Caco-2 (cell line): ENCODE measurements at regions not wholly inside any gene's neighbourhood (a gene's known extent, or its start where the extent isn't known, plus 50 kb on each side); places are given as distances from the start of the nearest gene placed in this dataset.

Source experiments
- BruUV-seq: library from RNA; stranded (reverse); fragments of 400-500 nt; replicated peaks from 2 replicates; lab custom pipeline; 2021; lab: Mats Ljungman, UMichigan
- CTCF ChIA-PET: fragments of 300-600 bp; sonication (Branson Sonifier 250); formaldehyde crosslinking; loops from one replicate; lab custom pipeline; 2022; ENCODE audit warnings: antibody characterized with exemption; lab: Charles Lee
- POLR2A ChIA-PET: fragments of 300-600 bp; sonication (Branson Sonifier 250); formaldehyde crosslinking; loops from one replicate; lab custom pipeline; 2022; ENCODE audit warnings: antibody characterized with exemption; lab: Charles Lee
- DNase-seq, 2 experiments: peaks; one replicate each; pipeline versions ENCODE4 v3.0.0 to v3.0.0-alpha.2; 2020 to 2022
- H3K27me3 ChIP-seq: replicated peaks from 2 replicates; pipeline ENCODE4 v1.6.0; 2011; ENCODE audit warnings: low read length; ENCODE audit not compliant: control insufficient read depth, insufficient read depth
- H3K36me3 ChIP-seq: 2 replicates; pipeline ENCODE4 v1.5.1; 2011; ENCODE audit warnings: low read length; ENCODE audit not compliant: control insufficient read depth, insufficient read depth
- H3K4me1 ChIP-seq: fragments of 250-450 bp; sonication (Bioruptor Pico); 2 replicates; pipeline ENCODE4 v1.5.1; 2020; ENCODE audit warnings: mild to moderate bottlenecking
- H3K4me3 ChIP-seq: 2 replicates; pipeline ENCODE4 v1.5.1; 2011; ENCODE audit warnings: low read depth, mild to moderate bottlenecking, control low read depth, low read length
- H3K9me3 ChIP-seq: fragments of 250-450 bp; sonication (Bioruptor Pico); 2 replicates; pipeline ENCODE4 v1.5.1; 2020; ENCODE audit warnings: mild to moderate bottlenecking, moderate library complexity
- H3K27ac Mint-ChIP-seq: one replicate; pipeline ENCODE4 v1.8.0; 2022; ENCODE audit warnings: mixed read lengths; ENCODE audit not compliant: unreplicated experiment
- H3K27me3 Mint-ChIP-seq: one replicate; pipeline ENCODE4 v1.8.0; 2022; ENCODE audit warnings: mixed read lengths; ENCODE audit not compliant: insufficient read depth, unreplicated experiment
- H3K36me3 Mint-ChIP-seq: one replicate; pipeline ENCODE4 v1.8.0; 2022; ENCODE audit warnings: mild to moderate bottlenecking, mixed read lengths; ENCODE audit not compliant: insufficient read depth, unreplicated experiment
- H3K4me1 Mint-ChIP-seq: one replicate; pipeline ENCODE4 v1.8.0; 2022; ENCODE audit warnings: low read depth, mixed read lengths; ENCODE audit not compliant: unreplicated experiment
- H3K4me3 Mint-ChIP-seq: one replicate; pipeline ENCODE4 v1.8.0; 2022; ENCODE audit warnings: mild to moderate bottlenecking, moderate library complexity, mixed read lengths; ENCODE audit not compliant: unreplicated experiment
- H3K9me3 Mint-ChIP-seq: one replicate; pipeline ENCODE4 v1.8.0; 2022; ENCODE audit warnings: mixed read lengths; ENCODE audit not compliant: unreplicated experiment
- intact Hi-C: fragments of 100-400 bp; cut with micrococcal nuclease; formaldehyde crosslinking; loops from one replicate; pipeline ENCODE4 v1.10.0; 2022; ENCODE audit not compliant: unreplicated experiment
- TF ChIP-seq, protein P1 (sequence below), 2 experiments: fragments of 200-600 bp in 1 of 2; IDR thresholded peaks; 1 replicate in 1 of 2; 2 replicates in 1 of 2; pipeline versions ENCODE4 v1.5.1 to v1.8.0; 2011 to 2022; ENCODE audit warnings: antibody characterized with exemption in 1 of 2, control low read depth in 1 of 2, inconsistent platforms in 1 of 2, low read depth in 1 of 2, low read length in 1 of 2, mild to moderate bottlenecking in 1 of 2, moderate library complexity in 1 of 2; ENCODE audit not compliant: insufficient read depth in 1 of 2, severe bottlenecking in 1 of 2, unreplicated experiment in 1 of 2

GRCh38 chr22:48169227-48169626 is 1406.8 kb downstream of the TBC1D22A start:
- H3K4me1 ChIP-seq, result no peaks in the 10 kb centered on the region
- Mint-ChIP-seq H3K27me3 (no peaks in the 10 kb centered on the region), H3K36me3 (no peaks in the 10 kb centered on the region), H3K4me3 (no peak overlapping the region), H3K9me3 (no peaks in the 10 kb centered on the region), H3K4me1 (no peaks in the 10 kb centered on the region), H3K27ac (no peak overlapping the region)
- TF ChIP-seq, protein P1, sequence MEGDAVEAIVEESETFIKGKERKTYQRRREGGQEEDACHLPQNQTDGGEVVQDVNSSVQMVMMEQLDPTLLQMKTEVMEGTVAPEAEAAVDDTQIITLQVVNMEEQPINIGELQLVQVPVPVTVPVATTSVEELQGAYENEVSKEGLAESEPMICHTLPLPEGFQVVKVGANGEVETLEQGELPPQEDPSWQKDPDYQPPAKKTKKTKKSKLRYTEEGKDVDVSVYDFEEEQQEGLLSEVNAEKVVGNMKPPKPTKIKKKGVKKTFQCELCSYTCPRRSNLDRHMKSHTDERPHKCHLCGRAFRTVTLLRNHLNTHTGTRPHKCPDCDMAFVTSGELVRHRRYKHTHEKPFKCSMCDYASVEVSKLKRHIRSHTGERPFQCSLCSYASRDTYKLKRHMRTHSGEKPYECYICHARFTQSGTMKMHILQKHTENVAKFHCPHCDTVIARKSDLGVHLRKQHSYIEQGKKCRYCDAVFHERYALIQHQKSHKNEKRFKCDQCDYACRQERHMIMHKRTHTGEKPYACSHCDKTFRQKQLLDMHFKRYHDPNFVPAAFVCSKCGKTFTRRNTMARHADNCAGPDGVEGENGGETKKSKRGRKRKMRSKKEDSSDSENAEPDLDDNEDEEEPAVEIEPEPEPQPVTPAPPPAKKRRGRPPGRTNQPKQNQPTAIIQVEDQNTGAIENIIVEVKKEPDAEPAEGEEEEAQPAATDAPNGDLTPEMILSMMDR (IDR thresholded peaks at IDR 0.05; ENCODE audit: insufficient read depth in 1 of 2, low read depth in 1 of 2, low read length in 1 of 2, severe bottlenecking in 1 of 2, unreplicated experiment in 1 of 2), result no peak
- no peaks in the 10 kb centered on the region for H3K9me3 ChIP-seq
- no peak overlapping the region for H3K4me3 ChIP-seq
- H3K27me3 ChIP-seq, result no peaks in the 10 kb centered on the region
- no peak for DNase-seq
- ChIA-PET CTCF (no interaction called here), POLR2A (no interaction called here)
- intact Hi-C loops, result no loop called here
- no TSS peak for BruUV-seq
- H3K36me3 ChIP-seq, result no peaks in the 10 kb centered on the region

DNA sequence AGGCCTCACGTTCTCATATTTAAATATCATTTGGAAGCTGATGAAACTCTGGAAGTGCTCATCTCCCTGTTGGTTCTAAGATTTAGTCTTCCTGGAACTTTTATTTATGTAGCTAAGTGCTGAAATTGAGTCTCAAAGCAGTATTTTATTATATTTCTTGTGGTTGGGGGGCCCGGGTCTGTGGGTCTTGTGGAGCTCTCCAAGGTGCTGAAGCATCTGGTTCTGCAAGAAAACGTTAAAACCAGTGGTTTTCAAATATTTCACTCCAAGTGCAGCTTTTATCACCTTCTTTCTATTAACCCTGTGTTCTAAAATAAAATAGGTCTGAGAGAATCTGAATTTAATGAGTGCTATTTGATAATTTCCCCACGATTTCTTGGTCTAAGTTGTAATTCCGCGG is 1404.8 kb downstream of the TBC1D22A start:
- no peaks in the 10 kb centered on the region for H3K36me3 ChIP-seq
- no peaks in the 10 kb centered on the region for H3K9me3 Mint-ChIP-seq
- intact Hi-C loops, result no loop called here
- H3K36me3 Mint-ChIP-seq, result no peaks in the 10 kb centered on the region
- H3K9me3 ChIP-seq, result no peaks in the 10 kb centered on the region
- no peaks in the 10 kb centered on the region for H3K4me1 ChIP-seq
- H3K27me3 ChIP-seq, result no peaks in the 10 kb centered on the region
- no peak for DNase-seq
- ChIA-PET CTCF (no interaction called here), POLR2A (no interaction called here)
- BruUV-seq, result no TSS peak
- no peak overlapping the region for H3K27ac Mint-ChIP-seq
- H3K4me3 Mint-ChIP-seq, result no peak overlapping the region
- TF ChIP-seq, protein P1 (IDR thresholded peaks at IDR 0.05; ENCODE audit: insufficient read depth in 1 of 2, low read depth in 1 of 2, low read length in 1 of 2, severe bottlenecking in 1 of 2, unreplicated experiment in 1 of 2), result no peak
- no peaks in the 10 kb centered on the region for H3K4me1 Mint-ChIP-seq
- no peaks in the 10 kb centered on the region for H3K27me3 Mint-ChIP-seq
- H3K4me3 ChIP-seq, result no peak overlapping the region

- Histone ChIP-seq H3K36me3 (no peaks in the 10 kb centered on the region), H3K4me3 (no peak overlapping the region), H3K4me1 (no peaks in the 10 kb centered on the region), H3K27me3 (no peaks in the 10 kb centered on the region), H3K9me3 (no peaks in the 10 kb centered on the region)
- H3K36me3 Mint-ChIP-seq, result no peaks in the 10 kb centered on the region
- H3K27me3 Mint-ChIP-seq, result peaks cover 9% of the 10 kb centered on the region
- no peaks in the 10 kb centered on the region for H3K4me1 Mint-ChIP-seq
- H3K4me3 Mint-ChIP-seq, result no peak overlapping the region
- no TSS peak for BruUV-seq
- ChIA-PET CTCF (no interaction called here), POLR2A (no interaction called here)
- H3K27ac Mint-ChIP-seq, result no peak overlapping the region
- H3K9me3 Mint-ChIP-seq, result no peaks in the 10 kb centered on the region
- intact Hi-C loops, result no loop called here
- TF ChIP-seq, protein P1 (IDR thresholded peaks at IDR 0.05; ENCODE audit: insufficient read depth in 1 of 2, low read depth in 1 of 2, low read length in 1 of 2, severe bottlenecking in 1 of 2, unreplicated experiment in 1 of 2), result no peak
- DNase-seq, result no peak
These were observed 1398.8 kb downstream of the TBC1D22A start for GRCh38 chr22:48161298-48161697.
